GM23338 (cell line): ENCODE measurements at regions not wholly inside any gene's neighbourhood (a gene's known extent, or its start where the extent isn't known, plus 50 kb on each side); places are given as distances from the start of the nearest gene placed in this dataset.

ENCODE experiments used
- ATAC-seq: fragments of 200-7000 bp; cut with Tn5 transposase; 3 replicates; pipeline ENCODE4 v1.9.1; 2020
- DNase-seq: peaks from one replicate; pipeline ENCODE4 v3.0.0-alpha.2; 2015; ENCODE audit warnings: low spot score
- H2AFZ ChIP-seq: fragments of 200-600 bp; sonication (generic); 2 replicates; pipeline ENCODE4 v1.8.0; 2016; ENCODE audit warnings: antibody characterized with exemption, mild to moderate bottlenecking, moderate library complexity
- H3F3A ChIP-seq: fragments of 200-600 bp; sonication (generic); replicated peaks from 2 replicates; pipeline ENCODE4 v1.8.0; 2017; ENCODE audit warnings: antibody characterized with exemption, mixed run types, low read depth
- H3K27ac ChIP-seq: fragments of 200-600 bp; sonication (generic); 2 replicates; pipeline ENCODE4 v1.6.1; 2016; ENCODE audit warnings: low read depth
- H3K27me3 ChIP-seq: fragments of 200-600 bp; sonication (generic); 2 replicates; pipeline ENCODE4 v1.8.0; 2016; ENCODE audit warnings: mild to moderate bottlenecking, mixed run types, moderate library complexity; ENCODE audit not compliant: insufficient read depth
- H3K36me3 ChIP-seq: fragments of 200-600 bp; sonication (generic); 2 replicates; pipeline ENCODE4 v1.8.0; 2016; ENCODE audit warnings: mild to moderate bottlenecking; ENCODE audit not compliant: insufficient read depth
- H3K4me1 ChIP-seq: fragments of 200-600 bp; sonication (generic); 2 replicates; pipeline ENCODE4 v1.8.0; 2016; ENCODE audit warnings: mild to moderate bottlenecking, moderate library complexity; ENCODE audit not compliant: insufficient read depth
- H3K4me2 ChIP-seq: fragments of 200-600 bp; sonication (generic); 2 replicates; pipeline ENCODE4 v1.7.1; 2017; ENCODE audit warnings: mixed run types
- H3K4me3 ChIP-seq: fragments of 200-600 bp; sonication (generic); 2 replicates; pipeline ENCODE4 v1.6.1; 2016; ENCODE audit warnings: mixed run types
- H3K79me2 ChIP-seq: fragments of 200-600 bp; sonication (generic); replicated peaks from 2 replicates; pipeline ENCODE4 v1.8.0; 2017; ENCODE audit warnings: mild to moderate bottlenecking; ENCODE audit not compliant: insufficient read depth
- H3K9me2 ChIP-seq: fragments of 200-600 bp; sonication (generic); 2 replicates; pipeline ENCODE4 v1.8.0; 2017; ENCODE audit not compliant: insufficient read depth
- H4K20me1 ChIP-seq: fragments of 200-600 bp; sonication (generic); replicated peaks from 2 replicates; pipeline ENCODE4 v1.8.0; 2017; ENCODE audit warnings: mild to moderate bottlenecking; ENCODE audit not compliant: insufficient read depth
- H3K27ac Mint-ChIP-seq: 2 replicates; pipeline ENCODE4 v1.8.0; 2020; ENCODE audit warnings: inconsistent platforms, mild to moderate bottlenecking, moderate library complexity, mixed read lengths
- H3K27me3 Mint-ChIP-seq: 3 replicates; pipeline ENCODE4 v1.8.0; 2022; ENCODE audit warnings: low read depth, mild to moderate bottlenecking, moderate library complexity, mixed read lengths, inconsistent platforms; ENCODE audit not compliant: insufficient read depth, poor library complexity
- H3K36me3 Mint-ChIP-seq: 3 replicates; pipeline ENCODE4 v1.8.0; 2021; ENCODE audit warnings: low read depth, mild to moderate bottlenecking, inconsistent platforms, moderate library complexity, mixed read lengths
- H3K4me1 Mint-ChIP-seq: 3 replicates; pipeline ENCODE4 v1.8.0; 2020; ENCODE audit warnings: mild to moderate bottlenecking, inconsistent platforms, mixed read lengths
- H3K4me3 Mint-ChIP-seq: 3 replicates; pipeline ENCODE4 v1.8.0; 2021; ENCODE audit warnings: moderate library complexity, mild to moderate bottlenecking, inconsistent platforms, mixed read lengths
- H3K9me3 Mint-ChIP-seq: 3 replicates; pipeline ENCODE4 v1.8.0; 2020; ENCODE audit warnings: moderate library complexity, mild to moderate bottlenecking, inconsistent platforms, mixed read lengths
- JUNB ChIP-seq: IDR thresholded peaks from one replicate; pipeline ENCODE4 v1.6.1; 2016; ENCODE audit warnings: antibody characterized with exemption; ENCODE audit not compliant: unreplicated experiment
- NANOG ChIP-seq: IDR thresholded peaks from 2 replicates; pipeline ENCODE4 v1.6.1; 2016; ENCODE audit warnings: antibody characterized with exemption, borderline replicate concordance
- REST ChIP-seq: IDR thresholded peaks from one replicate; pipeline ENCODE4 v1.6.1; 2018; ENCODE audit warnings: antibody characterized with exemption; ENCODE audit not compliant: unreplicated experiment
- STAT1 ChIP-seq: IDR thresholded peaks from one replicate; pipeline ENCODE4 v1.6.1; 2016; ENCODE audit warnings: antibody characterized with exemption; ENCODE audit not compliant: unreplicated experiment
- ZNF114 ChIP-seq: fragments of 250-450 bp; sonication (Bioruptor Pico); IDR thresholded peaks from 2 replicates; pipeline ENCODE4 v1.5.0; 2020; ENCODE audit warnings: mild to moderate bottlenecking, moderate library complexity
- TF ChIP-seq, protein P1 (sequence below): fragments of 250-450 bp; sonication (Bioruptor Pico); IDR thresholded peaks from 2 replicates; pipeline ENCODE4 v1.5.0; 2020; ENCODE audit warnings: mild to moderate bottlenecking, moderate library complexity
- TF ChIP-seq, protein P2 (sequence below), 2 experiments: fragments of 200-600 bp in 1 of 2; sonication (generic) in 1 of 2; conservative IDR thresholded peaks; 2 replicates each; pipeline versions ENCODE4 v1.5.1 to v1.6.1; 2016 to 2017; ENCODE audit warnings: antibody characterized with exemption in 2 of 2, low read depth in 2 of 2, mild to moderate bottlenecking in 2 of 2, moderate library complexity in 1 of 2

DNA sequence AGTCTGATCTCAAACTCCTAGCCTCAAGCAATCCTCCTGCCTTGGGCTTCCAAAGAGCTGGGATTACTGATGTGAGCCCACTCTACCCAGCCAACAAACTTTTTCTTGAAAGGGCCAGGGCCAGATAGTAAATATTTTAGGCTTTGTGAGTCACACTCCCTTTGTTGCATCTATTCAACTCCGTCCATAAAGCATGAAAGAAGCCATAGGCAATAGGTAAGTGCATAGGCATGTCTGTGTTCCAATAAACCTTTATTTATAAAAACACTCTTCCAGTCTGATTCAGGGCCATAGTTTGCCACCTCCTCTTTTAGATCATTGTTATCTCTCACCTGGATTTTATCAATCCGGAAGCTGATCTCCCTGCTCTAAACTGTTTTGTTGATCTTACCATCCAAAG is 105.6 kb upstream of the BMPER start:
- H3K9me2 ChIP-seq: peaks cover 4% of the 10 kb centered on the region; the same call in 1 of the 2 replicates
- no peaks in the 10 kb centered on the region for H4K20me1 ChIP-seq
- no peak overlapping the region for H3K4me3 ChIP-seq
- peaks cover 1% of the 10 kb centered on the region for H3K27me3 Mint-ChIP-seq
- H3F3A ChIP-seq: no peaks in the 10 kb centered on the region
- TF ChIP-seq, protein P1, sequence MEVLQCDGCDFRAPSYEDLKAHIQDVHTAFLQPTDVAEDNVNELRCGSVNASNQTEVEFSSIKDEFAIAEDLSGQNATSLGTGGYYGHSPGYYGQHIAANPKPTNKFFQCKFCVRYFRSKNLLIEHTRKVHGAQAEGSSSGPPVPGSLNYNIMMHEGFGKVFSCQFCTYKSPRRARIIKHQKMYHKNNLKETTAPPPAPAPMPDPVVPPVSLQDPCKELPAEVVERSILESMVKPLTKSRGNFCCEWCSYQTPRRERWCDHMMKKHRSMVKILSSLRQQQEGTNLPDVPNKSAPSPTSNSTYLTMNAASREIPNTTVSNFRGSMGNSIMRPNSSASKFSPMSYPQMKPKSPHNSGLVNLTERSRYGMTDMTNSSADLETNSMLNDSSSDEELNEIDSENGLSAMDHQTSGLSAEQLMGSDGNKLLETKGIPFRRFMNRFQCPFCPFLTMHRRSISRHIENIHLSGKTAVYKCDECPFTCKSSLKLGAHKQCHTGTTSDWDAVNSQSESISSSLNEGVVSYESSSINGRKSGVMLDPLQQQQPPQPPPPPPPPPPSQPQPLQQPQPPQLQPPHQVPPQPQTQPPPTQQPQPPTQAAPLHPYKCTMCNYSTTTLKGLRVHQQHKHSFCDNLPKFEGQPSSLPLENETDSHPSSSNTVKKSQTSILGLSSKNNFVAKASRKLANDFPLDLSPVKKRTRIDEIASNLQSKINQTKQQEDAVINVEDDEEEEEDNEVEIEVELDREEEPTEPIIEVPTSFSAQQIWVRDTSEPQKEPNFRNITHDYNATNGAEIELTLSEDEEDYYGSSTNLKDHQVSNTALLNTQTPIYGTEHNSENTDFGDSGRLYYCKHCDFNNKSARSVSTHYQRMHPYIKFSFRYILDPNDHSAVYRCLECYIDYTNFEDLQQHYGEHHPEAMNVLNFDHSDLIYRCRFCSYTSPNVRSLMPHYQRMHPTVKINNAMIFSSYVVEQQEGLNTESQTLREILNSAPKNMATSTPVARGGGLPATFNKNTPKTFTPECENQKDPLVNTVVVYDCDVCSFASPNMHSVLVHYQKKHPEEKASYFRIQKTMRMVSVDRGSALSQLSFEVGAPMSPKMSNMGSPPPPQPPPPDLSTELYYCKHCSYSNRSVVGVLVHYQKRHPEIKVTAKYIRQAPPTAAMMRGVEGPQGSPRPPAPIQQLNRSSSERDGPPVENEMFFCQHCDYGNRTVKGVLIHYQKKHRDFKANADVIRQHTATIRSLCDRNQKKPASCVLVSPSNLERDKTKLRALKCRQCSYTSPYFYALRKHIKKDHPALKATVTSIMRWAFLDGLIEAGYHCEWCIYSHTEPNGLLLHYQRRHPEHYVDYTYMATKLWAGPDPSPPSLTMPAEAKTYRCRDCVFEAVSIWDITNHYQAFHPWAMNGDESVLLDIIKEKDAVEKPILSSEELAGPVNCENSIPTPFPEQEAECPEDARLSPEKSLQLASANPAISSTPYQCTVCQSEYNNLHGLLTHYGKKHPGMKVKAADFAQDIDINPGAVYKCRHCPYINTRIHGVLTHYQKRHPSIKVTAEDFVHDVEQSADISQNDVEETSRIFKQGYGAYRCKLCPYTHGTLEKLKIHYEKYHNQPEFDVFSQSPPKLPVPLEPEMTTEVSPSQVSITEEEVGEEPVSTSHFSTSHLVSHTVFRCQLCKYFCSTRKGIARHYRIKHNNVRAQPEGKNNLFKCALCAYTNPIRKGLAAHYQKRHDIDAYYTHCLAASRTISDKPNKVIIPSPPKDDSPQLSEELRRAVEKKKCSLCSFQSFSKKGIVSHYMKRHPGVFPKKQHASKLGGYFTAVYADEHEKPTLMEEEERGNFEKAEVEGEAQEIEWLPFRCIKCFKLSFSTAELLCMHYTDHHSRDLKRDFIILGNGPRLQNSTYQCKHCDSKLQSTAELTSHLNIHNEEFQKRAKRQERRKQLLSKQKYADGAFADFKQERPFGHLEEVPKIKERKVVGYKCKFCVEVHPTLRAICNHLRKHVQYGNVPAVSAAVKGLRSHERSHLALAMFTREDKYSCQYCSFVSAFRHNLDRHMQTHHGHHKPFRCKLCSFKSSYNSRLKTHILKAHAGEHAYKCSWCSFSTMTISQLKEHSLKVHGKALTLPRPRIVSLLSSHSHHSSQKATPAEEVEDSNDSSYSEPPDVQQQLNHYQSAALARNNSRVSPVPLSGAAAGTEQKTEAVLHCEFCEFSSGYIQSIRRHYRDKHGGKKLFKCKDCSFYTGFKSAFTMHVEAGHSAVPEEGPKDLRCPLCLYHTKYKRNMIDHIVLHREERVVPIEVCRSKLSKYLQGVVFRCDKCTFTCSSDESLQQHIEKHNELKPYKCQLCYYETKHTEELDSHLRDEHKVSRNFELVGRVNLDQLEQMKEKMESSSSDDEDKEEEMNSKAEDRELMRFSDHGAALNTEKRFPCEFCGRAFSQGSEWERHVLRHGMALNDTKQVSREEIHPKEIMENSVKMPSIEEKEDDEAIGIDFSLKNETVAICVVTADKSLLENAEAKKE: no peak
- TF ChIP-seq, protein P2, sequence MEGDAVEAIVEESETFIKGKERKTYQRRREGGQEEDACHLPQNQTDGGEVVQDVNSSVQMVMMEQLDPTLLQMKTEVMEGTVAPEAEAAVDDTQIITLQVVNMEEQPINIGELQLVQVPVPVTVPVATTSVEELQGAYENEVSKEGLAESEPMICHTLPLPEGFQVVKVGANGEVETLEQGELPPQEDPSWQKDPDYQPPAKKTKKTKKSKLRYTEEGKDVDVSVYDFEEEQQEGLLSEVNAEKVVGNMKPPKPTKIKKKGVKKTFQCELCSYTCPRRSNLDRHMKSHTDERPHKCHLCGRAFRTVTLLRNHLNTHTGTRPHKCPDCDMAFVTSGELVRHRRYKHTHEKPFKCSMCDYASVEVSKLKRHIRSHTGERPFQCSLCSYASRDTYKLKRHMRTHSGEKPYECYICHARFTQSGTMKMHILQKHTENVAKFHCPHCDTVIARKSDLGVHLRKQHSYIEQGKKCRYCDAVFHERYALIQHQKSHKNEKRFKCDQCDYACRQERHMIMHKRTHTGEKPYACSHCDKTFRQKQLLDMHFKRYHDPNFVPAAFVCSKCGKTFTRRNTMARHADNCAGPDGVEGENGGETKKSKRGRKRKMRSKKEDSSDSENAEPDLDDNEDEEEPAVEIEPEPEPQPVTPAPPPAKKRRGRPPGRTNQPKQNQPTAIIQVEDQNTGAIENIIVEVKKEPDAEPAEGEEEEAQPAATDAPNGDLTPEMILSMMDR (conservative IDR thresholded peaks at IDR 0.05; ENCODE audit: low read depth in 2 of 2): no peak
- TF ChIP-seq NANOG (no peak), STAT1 (no peak), REST (no peak), ZNF114 (no peak), JUNB (no peak)
- H3K79me2 ChIP-seq: no peaks in the 10 kb centered on the region
- no peaks in the 10 kb centered on the region for H3K36me3 ChIP-seq
- H3K27ac ChIP-seq: no peak overlapping the region
- no peak overlapping the region for H2AFZ ChIP-seq
- peaks cover 6% of the 10 kb centered on the region for H3K9me3 Mint-ChIP-seq
- peaks cover 5% of the 10 kb centered on the region; the same call in 1 of the 3 replicates for H3K36me3 Mint-ChIP-seq
- no peaks in the 10 kb centered on the region for H3K4me1 Mint-ChIP-seq
- no peak for ATAC-seq
- H3K27me3 ChIP-seq: no peaks in the 10 kb centered on the region
- no peak overlapping the region for H3K27ac Mint-ChIP-seq
- no peak overlapping the region for H3K4me2 ChIP-seq
- no peak overlapping the region for H3K4me3 Mint-ChIP-seq
- H3K4me1 ChIP-seq: no peaks in the 10 kb centered on the region
- DNase-seq: no peak
